ENCODE measurements at regions not wholly inside any gene's neighbourhood (a gene's known extent, or its start where the extent isn't known, plus 50 kb on each side); places are given as distances from the start of the nearest gene placed in this dataset.

- no peaks in the 10 kb centered on the region for H3K36me3 ChIP-seq
- intact Hi-C loops (cut with DNase I), result no loop called here
- DNase-seq, result no peak
- H3K9me3 ChIP-seq, result no peaks in the 10 kb centered on the region
- H3K27me3 ChIP-seq, result no peaks in the 10 kb centered on the region
- H3K4me3 ChIP-seq, result no peak overlapping the region
- TF ChIP-seq, protein P1, sequence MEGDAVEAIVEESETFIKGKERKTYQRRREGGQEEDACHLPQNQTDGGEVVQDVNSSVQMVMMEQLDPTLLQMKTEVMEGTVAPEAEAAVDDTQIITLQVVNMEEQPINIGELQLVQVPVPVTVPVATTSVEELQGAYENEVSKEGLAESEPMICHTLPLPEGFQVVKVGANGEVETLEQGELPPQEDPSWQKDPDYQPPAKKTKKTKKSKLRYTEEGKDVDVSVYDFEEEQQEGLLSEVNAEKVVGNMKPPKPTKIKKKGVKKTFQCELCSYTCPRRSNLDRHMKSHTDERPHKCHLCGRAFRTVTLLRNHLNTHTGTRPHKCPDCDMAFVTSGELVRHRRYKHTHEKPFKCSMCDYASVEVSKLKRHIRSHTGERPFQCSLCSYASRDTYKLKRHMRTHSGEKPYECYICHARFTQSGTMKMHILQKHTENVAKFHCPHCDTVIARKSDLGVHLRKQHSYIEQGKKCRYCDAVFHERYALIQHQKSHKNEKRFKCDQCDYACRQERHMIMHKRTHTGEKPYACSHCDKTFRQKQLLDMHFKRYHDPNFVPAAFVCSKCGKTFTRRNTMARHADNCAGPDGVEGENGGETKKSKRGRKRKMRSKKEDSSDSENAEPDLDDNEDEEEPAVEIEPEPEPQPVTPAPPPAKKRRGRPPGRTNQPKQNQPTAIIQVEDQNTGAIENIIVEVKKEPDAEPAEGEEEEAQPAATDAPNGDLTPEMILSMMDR (IDR thresholded peaks at IDR 0.05), result no peak
- no peak overlapping the region for H3K27ac ChIP-seq
- no peak for ATAC-seq
- H3K4me1 ChIP-seq, result peaks cover 27% of the 10 kb centered on the region
These were observed 55.4 kb upstream of the KLF13 start for GRCh38 chr15:31271224-31271635.

GRCh38 chr15:31271711-31272557 is 54.7 kb upstream of the KLF13 start:
- intact Hi-C loops (cut with DNase I), result no loop called here
- Histone ChIP-seq H3K27ac (no peak overlapping the region), H3K9me3 (no peaks in the 10 kb centered on the region), H3K4me3 (no peak overlapping the region), H3K27me3 (no peaks in the 10 kb centered on the region), H3K36me3 (no peaks in the 10 kb centered on the region), H3K4me1 (peaks cover 23% of the 10 kb centered on the region)
- ATAC-seq (no peak), DNase-seq (no peak)
- TF ChIP-seq, protein P1 (IDR thresholded peaks at IDR 0.05), result no peak

GRCh38 chr15:31272558-31273257 is 53.9 kb upstream of the KLF13 start:
- DNase-seq, result no peak
- peaks cover 19% of the 10 kb centered on the region for H3K4me1 ChIP-seq
- H3K27ac ChIP-seq, result peak overlapping the region; percentile 58
- no peak overlapping the region for H3K4me3 ChIP-seq
- no peaks in the 10 kb centered on the region for H3K9me3 ChIP-seq
- ATAC-seq, result no peak
- TF ChIP-seq, protein P1 (IDR thresholded peaks at IDR 0.05), result no peak
- H3K27me3 ChIP-seq, result no peaks in the 10 kb centered on the region
- intact Hi-C loops (cut with DNase I), result no loop called here
- H3K36me3 ChIP-seq, result no peaks in the 10 kb centered on the region

- Histone ChIP-seq H3K4me1 (peaks cover 12% of the 10 kb centered on the region), H3K9me3 (no peaks in the 10 kb centered on the region), H3K27me3 (no peaks in the 10 kb centered on the region), H3K27ac (no peak overlapping the region), H3K4me3 (no peak overlapping the region), H3K36me3 (no peaks in the 10 kb centered on the region)
- intact Hi-C loops (cut with DNase I), result no loop called here
- ATAC-seq (no peak), DNase-seq (no peak)
- TF ChIP-seq, protein P1 (IDR thresholded peaks at IDR 0.05), result no peak
These were observed 53.2 kb upstream of the KLF13 start for GRCh38 chr15:31273258-31273941.

GRCh38 chr15:31274496-31275330 is 51.9 kb upstream of the KLF13 start:
- H3K27me3 ChIP-seq, result no peaks in the 10 kb centered on the region
- no peak overlapping the region for H3K27ac ChIP-seq
- no peaks in the 10 kb centered on the region for H3K36me3 ChIP-seq
- peaks cover 12% of the 10 kb centered on the region for H3K4me1 ChIP-seq
- H3K4me3 ChIP-seq, result no peak overlapping the region
- DNase-seq, result no peak
- TF ChIP-seq, protein P1 (IDR thresholded peaks at IDR 0.05), result no peak
- ATAC-seq, result no peak
- intact Hi-C loops (cut with DNase I), result no loop called here
- H3K9me3 ChIP-seq, result no peaks in the 10 kb centered on the region

Measured in upper lobe of right lung (tissue), 1 donor.